SH-SY5Y (cell line): ENCODE measurements at regions not wholly inside any gene's neighbourhood (a gene's known extent, or its start where the extent isn't known, plus 50 kb on each side); places are given as distances from the start of the nearest gene placed in this dataset.
A peak's percentile ranks its signal among the peaks of the same experiment; 100 is the strongest.

Source experiments
- GATA2 ChIP-seq: IDR thresholded peaks from 2 replicates; pipeline ENCODE4 v1.6.1; 2011; ENCODE audit warnings: mild to moderate bottlenecking, low read depth, low read length
- GATA3 ChIP-seq: IDR thresholded peaks from 2 replicates; pipeline ENCODE4 v1.6.1; 2011; ENCODE audit warnings: low read depth, mild to moderate bottlenecking, low read length, moderate library complexity

GRCh38 chr2:56102866-56103265 lies 80.9 kb upstream of the CCDC85A start:
- TF ChIP-seq GATA2 (no peak), GATA3 (no peak)

GRCh38 chr2:56104962-56105361 lies 78.8 kb upstream of the CCDC85A start:
- TF ChIP-seq GATA3 (no peak), GATA2 (no peak)

GRCh38 chr2:56107502-56108220 lies 76.1 kb upstream of the CCDC85A start:
- TF ChIP-seq GATA2, result no peak
- TF ChIP-seq GATA3, result no peak

- TF ChIP-seq GATA2, result no peak
These were observed 75.0 kb upstream of the CCDC85A start for GRCh38 chr2:56108806-56109205.

- no peak for TF ChIP-seq GATA3
- TF ChIP-seq GATA2, result no peak
These were observed 73.8 kb upstream of the CCDC85A start for GRCh38 chr2:56109994-56110393.

GRCh38 chr2:56113382-56113975 lies 70.3 kb upstream of the CCDC85A start:
- TF ChIP-seq GATA2, result no peak
- TF ChIP-seq GATA3, result no peak

GRCh38 chr2:56117764-56118163 lies 66.0 kb upstream of the CCDC85A start:
- no peak for TF ChIP-seq GATA2
- TF ChIP-seq GATA3, result no peak

GRCh38 chr2:56118474-56118873 lies 65.3 kb upstream of the CCDC85A start:
- TF ChIP-seq GATA2, result no peak
- no peak for TF ChIP-seq GATA3

- TF ChIP-seq GATA2 (no peak), GATA3 (no peak)
These were observed 61.8 kb upstream of the CCDC85A start for GRCh38 chr2:56121995-56122394.

- no peak for TF ChIP-seq GATA2
- no peak for TF ChIP-seq GATA3
These were observed 60.3 kb upstream of the CCDC85A start for GRCh38 chr2:56123538-56123937.

GRCh38 chr2:56127010-56127409 lies 56.8 kb upstream of the CCDC85A start:
- no peak for TF ChIP-seq GATA2
- TF ChIP-seq GATA3, result no peak

- TF ChIP-seq GATA2 (peak; percentile 31; the same call in 1 of the 2 replicates), GATA3 (0 out of 2 replicates have a peak, but pooled peaks have one; percentile 35)
These were observed 56.2 kb upstream of the CCDC85A start for GRCh38 chr2:56127463-56128152.

GRCh38 chr2:56128235-56128634 lies 55.6 kb upstream of the CCDC85A start:
- TF ChIP-seq GATA3, result no peak
- TF ChIP-seq GATA2, result no peak

- TF ChIP-seq GATA2 (no peak), GATA3 (no peak)
These were observed 53.2 kb upstream of the CCDC85A start for GRCh38 chr2:56130463-56131070.
